H9 (cell line): ENCODE measurements at regions not wholly inside any gene's neighbourhood (a gene's known extent, or its start where the extent isn't known, plus 50 kb on each side); places are given as distances from the start of the nearest gene placed in this dataset.
A peak's percentile ranks its signal among the peaks of the same experiment; 100 is the strongest.

Experiments
- DNase-seq: peaks from one replicate; pipeline ENCODE4 v3.0.0-alpha.2; 2017
- H2AFZ ChIP-seq: one replicate; pipeline ENCODE4 v1.6.1; 2013; ENCODE audit warnings: mild to moderate bottlenecking, low read length, control low read depth, moderate library complexity
- H2AK5ac ChIP-seq: 2 replicates; pipeline ENCODE4 v1.6.1; 2013; ENCODE audit warnings: low read length, control low read depth, mixed read lengths; ENCODE audit not compliant: insufficient read length
- H2BK120ac ChIP-seq: one replicate; pipeline ENCODE4 v1.6.1; 2013; ENCODE audit warnings: low read depth, mild to moderate bottlenecking, low read length, control low read depth, inconsistent platforms; ENCODE audit not compliant: poor library complexity, severe bottlenecking
- H2BK12ac ChIP-seq: 2 replicates; pipeline ENCODE4 v1.6.1; 2013; ENCODE audit warnings: low read length, control low read depth, mixed read lengths, low read depth; ENCODE audit not compliant: insufficient read length
- H2BK15ac ChIP-seq: 2 replicates; pipeline ENCODE4 v1.6.1; 2013; ENCODE audit warnings: low read depth, low read length, control low read depth
- H2BK20ac ChIP-seq: one replicate; pipeline ENCODE4 v1.6.1; 2013; ENCODE audit warnings: low read depth, mild to moderate bottlenecking, low read length, control low read depth, inconsistent platforms; ENCODE audit not compliant: poor library complexity, severe bottlenecking
- H2BK5ac ChIP-seq: 2 replicates; pipeline ENCODE4 v1.6.1; 2013; ENCODE audit warnings: low read length, control low read depth, mixed read lengths; ENCODE audit not compliant: insufficient read length
- H3K14ac ChIP-seq: 2 replicates; pipeline ENCODE4 v1.6.1; 2013; ENCODE audit warnings: low read length, control low read depth; ENCODE audit not compliant: insufficient read depth
- H3K18ac ChIP-seq: 2 replicates; pipeline ENCODE4 v1.6.1; 2013; ENCODE audit warnings: low read depth, mild to moderate bottlenecking, mixed read lengths, low read length, control low read depth; ENCODE audit not compliant: insufficient read length
- H3K23ac ChIP-seq: 2 replicates; pipeline ENCODE4 v1.6.1; 2013; ENCODE audit warnings: low read length, control low read depth, mixed read lengths, low read depth; ENCODE audit not compliant: insufficient read length
- H3K23me2 ChIP-seq: 2 replicates; pipeline ENCODE4 v1.6.1; 2013; ENCODE audit warnings: low read depth, mild to moderate bottlenecking, mixed read lengths, low read length, control low read depth; ENCODE audit not compliant: insufficient read length, poor library complexity, severe bottlenecking
- H3K27ac ChIP-seq: 2 replicates; pipeline ENCODE4 v1.5.1; 2013; ENCODE audit warnings: low read length, control low read depth, mixed read lengths, low read depth; ENCODE audit not compliant: insufficient read length
- H3K27me3 ChIP-seq: 2 replicates; pipeline ENCODE4 v1.6.1; 2013; ENCODE audit warnings: low read length, control low read depth, inconsistent platforms; ENCODE audit not compliant: insufficient read depth
- H3K4ac ChIP-seq: 2 replicates; pipeline ENCODE4 v1.6.1; 2013; ENCODE audit warnings: low read depth, mild to moderate bottlenecking, control low read depth, inconsistent platforms, low read length, moderate library complexity
- H3K4me1 ChIP-seq: 2 replicates; pipeline ENCODE4 v1.6.1; 2013; ENCODE audit warnings: low read length, control low read depth, inconsistent platforms; ENCODE audit not compliant: insufficient read depth
- H3K4me2 ChIP-seq: 2 replicates; pipeline ENCODE4 v1.6.1; 2013; ENCODE audit warnings: low read length, control low read depth, mixed read lengths; ENCODE audit not compliant: insufficient read length, insufficient read depth
- H3K56ac ChIP-seq: 2 replicates; pipeline ENCODE4 v1.6.1; 2013; ENCODE audit warnings: low read depth, mild to moderate bottlenecking, mixed read lengths, low read length, control low read depth; ENCODE audit not compliant: insufficient read length
- H3K79me1 ChIP-seq: 2 replicates; pipeline ENCODE4 v1.6.1; 2013; ENCODE audit warnings: low read depth, mild to moderate bottlenecking, moderate library complexity, low read length, control low read depth, inconsistent platforms; ENCODE audit not compliant: insufficient read depth, poor library complexity, severe bottlenecking
- H3K79me2 ChIP-seq: 2 replicates; pipeline ENCODE4 v1.6.1; 2013; ENCODE audit warnings: low read length, control low read depth, inconsistent platforms; ENCODE audit not compliant: insufficient read depth
- H3K9ac ChIP-seq: 2 replicates; pipeline ENCODE4 v1.6.1; 2013; ENCODE audit warnings: low read length, control low read depth, mixed read lengths; ENCODE audit not compliant: insufficient read length; ENCODE audit errors: extremely low read depth
- H3K9me3 ChIP-seq: one replicate; pipeline ENCODE4 v1.6.1; 2013; ENCODE audit warnings: low read depth, low read length, inconsistent platforms; ENCODE audit not compliant: control insufficient read depth
- H3T11ph ChIP-seq: one replicate; pipeline ENCODE4 v1.6.1; 2013; ENCODE audit warnings: mild to moderate bottlenecking, low read length, control low read depth, inconsistent platforms
- H4K20me1 ChIP-seq: one replicate; pipeline ENCODE4 v1.6.1; 2013; ENCODE audit not compliant: control insufficient read depth, insufficient read length, insufficient read depth
- H4K5ac ChIP-seq: 2 replicates; pipeline ENCODE4 v1.6.1; 2013; ENCODE audit warnings: low read depth, mild to moderate bottlenecking, mixed read lengths, low read length, control low read depth; ENCODE audit not compliant: insufficient read length
- H4K8ac ChIP-seq: replicated peaks from 2 replicates; pipeline ENCODE4 v1.6.1; 2013; ENCODE audit warnings: low read length, control low read depth, mixed read lengths, low read depth; ENCODE audit not compliant: insufficient read length
- H4K91ac ChIP-seq: 2 replicates; pipeline ENCODE4 v1.6.1; 2013; ENCODE audit warnings: low read depth, mild to moderate bottlenecking, moderate library complexity, mixed read lengths, low read length, control low read depth; ENCODE audit not compliant: insufficient read length
- H3K27ac Mint-ChIP-seq, 3 experiments: 2 replicates in 2 of 3; 3 replicates in 1 of 3; pipeline ENCODE4 v1.8.0; 2020 to 2021; ENCODE audit warnings: mixed read lengths in 3 of 3, mild to moderate bottlenecking in 1 of 3, moderate library complexity in 1 of 3
- H3K27me3 Mint-ChIP-seq: 2 replicates; pipeline ENCODE4 v1.8.0; 2021; ENCODE audit warnings: low read depth, mild to moderate bottlenecking, moderate library complexity, mixed read lengths
- H3K36me3 Mint-ChIP-seq, 3 experiments: 2 replicates in 2 of 3; 3 replicates in 1 of 3; pipeline ENCODE4 v1.8.0; 2020 to 2021; ENCODE audit warnings: low read depth in 3 of 3, mixed read lengths in 3 of 3; ENCODE audit not compliant: insufficient read depth in 1 of 3
- H3K4me1 Mint-ChIP-seq, 2 experiments: 2 replicates each; pipeline ENCODE4 v1.8.0; 2020; ENCODE audit warnings: mixed read lengths in 2 of 2
- H3K4me3 Mint-ChIP-seq, 2 experiments: 2 replicates in 1 of 2; 3 replicates in 1 of 2; pipeline ENCODE4 v1.8.0; 2020 to 2021; ENCODE audit warnings: mild to moderate bottlenecking in 2 of 2, mixed read lengths in 2 of 2, moderate library complexity in 1 of 2
- H3K9me3 Mint-ChIP-seq, 2 experiments: 2 replicates in 1 of 2; 3 replicates in 1 of 2; pipeline ENCODE4 v1.8.0; 2020; ENCODE audit warnings: mild to moderate bottlenecking in 2 of 2, mixed read lengths in 2 of 2, moderate library complexity in 1 of 2
- WGBS: extraction: QIAGEN DNeasy Blood & Tissue Kit; methylation state at CpG from one replicate; pipeline ENCODE4 v1.1.7; 2013; ENCODE audit warnings: missing lambda C conversion rate, low lambda C conversion rate, mixed read lengths; ENCODE audit not compliant: insufficient read length; ENCODE audit errors: extremely low coverage; 5-methylcytosine and 5-hydroxymethylcytosine counted together
- TF ChIP-seq, protein P1 (sequence below): fragments of 200-600 bp; sonication (generic); conservative IDR thresholded peaks from 3 replicates; pipeline ENCODE4 v1.8.0; 2021; ENCODE audit warnings: antibody characterized with exemption, mild to moderate bottlenecking

DNA sequence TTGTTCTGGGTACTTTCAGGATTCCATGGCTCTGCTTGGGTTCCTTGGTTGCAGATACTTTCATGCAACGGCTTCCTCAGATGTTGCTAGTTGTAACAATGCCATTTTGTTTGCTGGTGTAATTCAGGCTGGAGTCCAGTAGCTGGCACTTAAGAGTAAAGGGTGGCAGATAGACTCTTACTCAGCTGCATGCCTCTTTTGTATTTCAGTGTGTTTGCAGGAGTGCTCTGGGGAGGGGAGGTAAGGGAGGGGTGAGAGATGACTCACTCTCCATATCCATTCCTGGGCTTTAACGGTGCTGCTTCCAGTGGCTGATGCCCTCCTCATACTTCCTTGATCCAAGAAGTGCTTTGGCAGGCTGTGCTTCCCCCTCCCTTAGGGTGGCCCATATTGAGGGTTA lies 155.2 kb downstream of the ZNF330 start:
- no peaks in the 10 kb centered on the region for H3K9me3 ChIP-seq
- H2BK15ac ChIP-seq: no peak overlapping the region
- no peaks in the 10 kb centered on the region for H3K79me2 ChIP-seq
- H2AK5ac ChIP-seq: no peak overlapping the region
- H3K27me3 Mint-ChIP-seq: peaks cover 1% of the 10 kb centered on the region; the same call in 1 of the 2 replicates
- H3K27ac Mint-ChIP-seq: no peak overlapping the region
- no peak overlapping the region for H3K4me2 ChIP-seq
- no CpG with 5 or more reads among the region's 2 CpGs for WGBS
- no peak overlapping the region for H3K27ac ChIP-seq
- H3K27me3 ChIP-seq: no peaks in the 10 kb centered on the region
- no peak overlapping the region for H3K14ac ChIP-seq
- no peak overlapping the region for H2BK20ac ChIP-seq
- no peak overlapping the region for H2AFZ ChIP-seq
- no peaks in the 10 kb centered on the region for H4K20me1 ChIP-seq
- peaks cover 0 to 13% (median 0%) of the 10 kb centered on the region in 3 experiments; a peak in 4 of 7 replicates for H3K36me3 Mint-ChIP-seq
- no peak overlapping the region for H3K4me3 Mint-ChIP-seq
- H4K5ac ChIP-seq: no peak overlapping the region
- TF ChIP-seq, protein P1, sequence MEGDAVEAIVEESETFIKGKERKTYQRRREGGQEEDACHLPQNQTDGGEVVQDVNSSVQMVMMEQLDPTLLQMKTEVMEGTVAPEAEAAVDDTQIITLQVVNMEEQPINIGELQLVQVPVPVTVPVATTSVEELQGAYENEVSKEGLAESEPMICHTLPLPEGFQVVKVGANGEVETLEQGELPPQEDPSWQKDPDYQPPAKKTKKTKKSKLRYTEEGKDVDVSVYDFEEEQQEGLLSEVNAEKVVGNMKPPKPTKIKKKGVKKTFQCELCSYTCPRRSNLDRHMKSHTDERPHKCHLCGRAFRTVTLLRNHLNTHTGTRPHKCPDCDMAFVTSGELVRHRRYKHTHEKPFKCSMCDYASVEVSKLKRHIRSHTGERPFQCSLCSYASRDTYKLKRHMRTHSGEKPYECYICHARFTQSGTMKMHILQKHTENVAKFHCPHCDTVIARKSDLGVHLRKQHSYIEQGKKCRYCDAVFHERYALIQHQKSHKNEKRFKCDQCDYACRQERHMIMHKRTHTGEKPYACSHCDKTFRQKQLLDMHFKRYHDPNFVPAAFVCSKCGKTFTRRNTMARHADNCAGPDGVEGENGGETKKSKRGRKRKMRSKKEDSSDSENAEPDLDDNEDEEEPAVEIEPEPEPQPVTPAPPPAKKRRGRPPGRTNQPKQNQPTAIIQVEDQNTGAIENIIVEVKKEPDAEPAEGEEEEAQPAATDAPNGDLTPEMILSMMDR: peak; percentile 25; the same call in 2 of the 3 replicates
- H4K8ac ChIP-seq: no peak overlapping the region
- H3K4me1 Mint-ChIP-seq: no peaks in the 10 kb centered on the region
- DNase-seq: peak; percentile 44
- no peak overlapping the region for H3K56ac ChIP-seq
- no peaks in the 10 kb centered on the region for H3K23me2 ChIP-seq
- no peak overlapping the region for H3K9ac ChIP-seq
- H3K79me1 ChIP-seq: no peaks in the 10 kb centered on the region
- no peak overlapping the region for H2BK5ac ChIP-seq
- H3K23ac ChIP-seq: no peak overlapping the region
- no peak overlapping the region for H3K4ac ChIP-seq
- no peak overlapping the region for H3T11ph ChIP-seq
- peaks cover 21 to 23% of the 10 kb centered on the region in 2 experiments for H3K9me3 Mint-ChIP-seq
- H2BK12ac ChIP-seq: no peak overlapping the region
- H3K4me1 ChIP-seq: no peaks in the 10 kb centered on the region
- no peak overlapping the region for H2BK120ac ChIP-seq
- H3K18ac ChIP-seq: no peak overlapping the region
- no peak overlapping the region for H4K91ac ChIP-seq
